ENCODE measurements at regions not wholly inside any gene's neighbourhood (a gene's known extent, or its start where the extent isn't known, plus 50 kb on each side); places are given as distances from the start of the nearest gene placed in this dataset.

DNA sequence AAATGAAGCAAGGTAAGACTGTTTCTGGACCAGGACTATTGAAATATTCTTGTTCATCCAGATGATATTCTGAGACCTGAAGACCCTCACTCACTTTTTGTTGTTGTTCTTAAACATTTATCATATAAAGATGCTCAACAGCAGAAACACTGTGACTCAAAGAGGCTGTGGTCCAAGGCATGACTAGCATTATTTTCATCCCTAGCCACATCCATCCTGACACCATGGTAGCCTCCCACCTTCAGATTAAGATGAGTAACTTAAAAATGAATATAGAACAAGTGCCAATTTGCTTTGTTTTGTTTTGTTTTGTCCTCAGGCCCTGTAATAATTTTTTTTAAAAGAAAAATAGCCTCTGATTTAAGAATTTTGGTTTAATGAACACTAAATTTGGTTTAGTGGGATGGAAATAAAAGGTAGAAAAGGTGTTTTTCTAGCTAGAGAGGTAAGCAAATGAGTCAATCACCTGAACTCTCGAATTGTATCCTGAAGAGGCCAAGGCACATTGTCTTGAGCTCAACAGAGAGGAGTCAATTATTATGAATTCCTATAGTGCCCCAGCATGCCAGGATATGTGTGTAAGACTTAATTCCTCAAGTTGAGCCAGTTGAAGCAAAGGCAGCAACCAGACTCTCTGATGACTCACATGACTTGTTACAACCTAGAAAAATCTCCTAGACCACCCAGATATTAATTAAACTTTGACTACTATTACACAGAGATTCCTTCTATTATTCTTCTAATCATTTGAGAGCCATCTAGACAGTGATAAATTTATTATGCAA, 380.1 kb upstream of the TUSC1 start:
- no peak for DNase-seq (ENCODE audit: low spot score)

DNA sequence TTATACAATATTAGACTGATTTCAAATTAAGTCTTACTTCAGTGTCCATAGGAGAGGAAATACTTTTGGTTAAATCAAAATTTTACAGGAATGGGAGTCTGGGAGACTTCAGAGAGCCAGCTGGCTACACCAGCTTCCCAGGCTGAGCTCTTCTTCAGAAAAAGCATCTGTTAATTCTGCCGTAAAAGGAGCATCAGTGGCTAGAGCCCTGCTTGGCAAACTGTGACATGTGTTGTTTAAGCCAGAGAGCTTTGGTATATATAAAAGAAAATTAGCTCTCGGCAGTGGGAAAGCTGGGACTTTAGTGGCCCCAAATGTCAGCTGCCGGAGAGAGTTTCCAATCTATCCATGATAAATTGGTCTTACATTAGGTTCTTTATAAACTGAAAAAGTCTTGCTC, 378.8 kb upstream of the TUSC1 start:
- no peak for DNase-seq (ENCODE audit: low spot score)

DNA sequence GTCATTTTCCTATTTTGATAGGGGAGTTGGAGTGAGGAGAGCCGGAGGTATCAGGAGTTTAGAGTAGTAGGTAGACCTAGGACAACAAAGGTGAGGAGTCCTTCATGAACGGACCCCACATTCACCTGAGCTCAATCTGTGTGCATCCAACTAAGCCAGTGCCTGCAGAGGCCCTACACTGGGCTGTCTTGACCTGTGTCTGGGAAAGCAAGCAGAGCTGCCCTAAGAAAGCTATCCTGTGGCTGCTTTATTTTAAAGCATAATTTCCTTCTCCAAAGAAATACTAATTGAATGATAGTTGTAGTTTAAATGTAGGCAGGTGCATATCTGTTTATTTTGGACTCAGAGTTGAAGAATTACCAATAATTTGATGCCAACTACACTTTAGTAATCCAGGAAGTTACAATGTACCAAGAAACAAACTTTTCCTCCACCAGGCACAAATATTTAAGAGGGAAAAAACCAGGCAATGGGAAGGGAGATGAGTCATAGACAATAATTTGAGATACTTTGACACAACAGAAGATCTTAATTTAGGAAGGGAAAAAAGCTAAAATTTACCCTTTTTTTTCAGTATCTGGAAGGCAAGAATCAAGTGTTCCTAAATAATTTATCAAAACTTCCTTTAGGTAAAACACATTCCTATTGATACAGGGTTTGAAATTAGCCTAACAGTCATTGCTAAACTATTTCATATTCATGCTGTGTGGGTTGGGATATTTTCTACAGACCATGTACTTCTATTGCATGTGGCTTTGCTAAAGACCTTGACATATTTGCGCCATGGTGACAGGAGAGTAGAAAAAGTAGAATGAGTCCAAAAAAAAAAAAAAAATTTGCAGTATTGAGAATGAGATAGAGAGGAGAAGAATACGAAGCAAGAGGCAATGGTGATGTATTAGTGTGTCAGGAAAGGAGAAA, 376.6 kb upstream of the TUSC1 start:
- no peak for DNase-seq (ENCODE audit: low spot score)

DNA sequence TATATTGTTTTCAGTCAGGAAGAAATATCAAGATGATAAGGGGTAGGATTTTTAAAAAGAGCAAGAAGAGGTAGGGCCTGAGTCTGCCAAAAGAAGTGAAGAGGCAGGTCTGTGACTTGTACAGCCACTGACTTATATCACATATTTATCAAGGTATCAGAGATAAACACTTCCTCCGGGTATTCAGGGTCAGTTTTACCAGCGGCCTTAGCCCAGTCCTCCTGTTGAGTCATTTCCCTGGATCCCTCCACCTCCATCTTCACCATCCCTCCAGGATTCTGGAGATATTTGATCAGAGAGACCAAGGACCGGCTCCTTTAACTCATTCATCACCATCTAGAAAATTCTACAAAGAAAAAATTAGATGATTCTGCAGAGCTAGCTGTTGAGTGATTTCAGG, 375.7 kb upstream of the TUSC1 start:
- no peak for DNase-seq (ENCODE audit: low spot score)

DNA sequence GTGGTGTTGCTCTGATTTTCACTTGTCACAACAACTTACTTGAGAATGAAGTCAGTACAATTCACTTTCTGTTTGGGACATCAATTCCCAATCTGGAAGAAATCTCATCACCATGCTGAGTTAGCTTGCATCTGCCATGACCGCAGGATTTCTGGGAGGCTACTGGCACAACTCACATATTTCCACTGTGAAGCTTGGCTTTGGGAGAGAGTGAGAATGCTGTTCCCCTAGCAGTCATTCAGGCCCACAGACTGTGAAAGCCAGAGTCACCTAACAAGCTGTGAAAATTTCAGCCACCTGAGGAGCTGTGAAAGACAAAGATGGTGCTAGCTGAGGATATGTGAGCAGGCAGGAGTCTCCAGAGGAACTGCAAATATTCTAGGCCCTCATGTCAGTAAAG, 365.2 kb upstream of the TUSC1 start:
- no peak for DNase-seq (ENCODE audit: low spot score)

DNA sequence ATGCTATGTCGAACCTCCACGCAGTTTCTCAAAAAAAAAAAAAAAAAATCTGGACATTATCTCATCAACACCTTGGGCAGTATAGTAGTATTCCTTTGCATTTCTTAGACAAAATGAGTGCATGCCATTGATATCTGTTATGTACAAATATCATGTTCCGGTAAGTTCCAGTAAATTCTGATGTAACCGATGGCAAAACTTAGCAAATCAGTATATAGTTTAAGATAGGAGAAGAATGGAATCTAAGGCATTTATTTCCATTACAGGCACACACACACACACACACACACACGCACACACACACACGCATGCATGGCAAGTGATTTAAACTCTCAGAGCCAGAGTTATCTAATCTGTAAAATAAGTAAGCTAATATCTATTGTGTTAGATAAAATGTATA, 356.5 kb upstream of the TUSC1 start:
- no peak for DNase-seq (ENCODE audit: low spot score)

DNA sequence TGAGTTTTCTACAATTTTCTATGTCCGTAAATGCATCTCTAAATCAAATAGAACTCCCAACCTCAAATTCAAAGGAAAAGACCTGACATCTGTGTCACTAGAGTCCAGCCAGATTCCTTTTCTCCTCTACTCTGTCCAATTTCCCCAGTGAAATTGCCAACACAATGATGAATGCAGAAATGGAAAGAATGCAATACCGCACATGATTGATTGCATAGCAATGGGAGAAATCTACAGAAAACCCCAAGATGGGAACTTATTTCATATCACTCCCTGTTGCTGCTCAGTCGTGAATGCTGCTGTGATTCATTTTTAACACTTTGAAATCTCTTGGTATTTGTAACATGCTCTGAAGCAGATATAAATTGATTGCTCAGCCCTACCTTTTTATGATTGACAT, 355.1 kb upstream of the TUSC1 start:
- no peak for DNase-seq (ENCODE audit: low spot score)

DNA sequence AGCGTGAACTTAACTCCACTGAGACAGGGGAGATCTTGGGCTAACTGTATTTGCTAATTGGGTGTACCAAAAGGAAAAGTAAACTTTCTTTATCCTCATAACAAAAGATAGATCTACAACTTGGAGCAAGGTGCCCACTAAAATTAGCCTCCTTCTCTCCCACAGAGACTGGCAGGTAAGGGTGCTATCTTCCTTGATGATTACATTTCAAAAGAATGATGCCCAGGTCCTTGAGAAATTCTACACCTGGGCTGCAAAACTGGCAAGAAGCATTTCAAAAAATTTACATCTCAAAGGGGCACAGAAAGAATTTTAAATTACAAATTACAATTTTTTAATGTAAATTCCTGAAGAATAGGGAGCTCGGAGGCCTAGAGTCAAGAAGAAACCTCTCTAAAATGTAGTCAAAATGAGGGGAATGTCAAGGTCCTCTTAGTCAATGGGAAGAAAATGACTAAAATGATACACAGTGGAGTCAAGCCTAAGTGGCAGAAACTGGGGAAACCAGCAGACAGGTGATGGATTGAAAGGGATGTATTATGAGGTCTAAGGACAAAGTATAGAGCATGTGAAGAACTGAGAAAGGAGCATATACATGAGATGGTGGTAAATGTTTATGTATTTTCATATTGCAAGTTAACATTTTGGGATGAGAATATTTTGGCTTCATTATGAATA, 348.3 kb upstream of the TUSC1 start:
- DNase-seq (ENCODE audit: low spot score), result no peak

DNA sequence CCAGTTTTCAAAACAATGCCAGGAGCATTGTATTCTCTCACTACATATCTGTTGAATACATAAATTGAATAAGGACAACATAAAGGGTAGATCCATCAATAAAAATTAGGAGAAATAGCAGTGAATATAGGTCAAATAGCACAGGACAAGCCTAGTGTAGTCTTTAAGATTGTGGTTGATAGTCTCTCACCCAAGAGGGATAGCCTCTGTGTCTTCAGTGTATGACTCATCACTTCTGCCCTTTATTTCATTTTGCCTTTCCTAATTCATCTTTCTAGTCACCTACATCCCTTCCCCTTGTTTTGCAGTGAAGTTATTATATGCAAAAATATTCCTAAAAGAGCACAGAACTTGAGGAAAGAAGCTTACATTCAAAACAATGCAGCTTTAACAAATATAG, 335.0 kb upstream of the TUSC1 start:
- no peak for DNase-seq (ENCODE audit: low spot score)

DNA sequence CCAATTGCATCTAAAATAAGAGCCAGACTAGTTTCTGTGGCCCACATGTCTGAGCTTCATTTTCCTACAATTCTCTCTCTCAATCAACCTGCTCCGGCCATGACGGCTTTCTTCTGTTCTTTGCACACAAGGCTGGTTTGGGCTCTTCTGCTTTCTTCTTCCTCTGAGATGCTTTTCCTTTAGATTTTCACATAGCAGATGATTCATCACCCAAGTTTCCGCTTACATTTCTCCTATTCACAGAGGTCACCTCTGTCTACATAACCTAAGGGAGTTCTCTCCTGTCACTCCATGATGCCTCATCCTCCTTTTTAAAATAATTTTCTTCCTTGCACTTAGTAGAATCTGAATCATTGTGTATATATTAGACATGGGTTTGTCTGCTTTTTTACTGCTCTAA, 334.6 kb upstream of the TUSC1 start:
- no peak for DNase-seq (ENCODE audit: low spot score)

DNA sequence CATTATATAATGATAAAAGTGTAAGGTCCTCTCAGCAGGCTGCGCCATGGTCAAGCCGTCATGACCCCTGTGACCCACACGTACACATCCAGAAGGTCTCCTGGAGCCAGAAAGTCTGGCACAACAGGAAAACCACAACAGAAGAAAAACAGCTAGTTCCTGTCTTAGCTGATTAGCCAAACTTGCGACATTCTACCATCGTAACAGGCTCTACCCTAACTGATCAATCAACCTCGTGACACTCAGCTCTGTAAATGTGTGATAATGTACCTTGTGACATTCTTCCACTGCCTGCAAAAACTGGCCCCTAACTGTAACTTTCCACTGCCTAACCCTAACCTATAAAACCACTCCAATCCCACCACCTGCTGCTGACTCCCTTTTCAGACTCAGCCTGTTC, 316.4 kb upstream of the TUSC1 start:
- DNase-seq (ENCODE audit: low spot score), result no peak

DNA sequence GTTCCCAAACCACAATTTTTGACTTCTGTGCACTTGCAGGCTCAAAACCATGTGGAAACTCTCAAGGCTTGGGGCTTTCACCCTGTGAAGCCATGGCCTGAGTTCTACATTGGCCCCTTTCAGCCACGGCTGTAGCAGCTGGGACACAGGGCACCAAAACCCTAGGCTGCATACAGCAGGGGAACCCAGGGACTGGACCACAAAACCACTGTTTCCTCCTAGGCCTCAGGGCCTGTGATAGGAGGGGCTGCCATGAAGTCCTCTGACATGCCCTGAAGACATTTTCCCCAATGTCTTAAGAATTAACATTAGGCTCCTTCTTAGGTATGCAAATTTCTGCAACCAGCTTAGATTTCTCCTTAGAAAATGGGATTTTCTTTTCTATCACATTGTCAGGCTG, 312.1 kb upstream of the TUSC1 start:
- no peak for DNase-seq (ENCODE audit: low spot score)

DNA sequence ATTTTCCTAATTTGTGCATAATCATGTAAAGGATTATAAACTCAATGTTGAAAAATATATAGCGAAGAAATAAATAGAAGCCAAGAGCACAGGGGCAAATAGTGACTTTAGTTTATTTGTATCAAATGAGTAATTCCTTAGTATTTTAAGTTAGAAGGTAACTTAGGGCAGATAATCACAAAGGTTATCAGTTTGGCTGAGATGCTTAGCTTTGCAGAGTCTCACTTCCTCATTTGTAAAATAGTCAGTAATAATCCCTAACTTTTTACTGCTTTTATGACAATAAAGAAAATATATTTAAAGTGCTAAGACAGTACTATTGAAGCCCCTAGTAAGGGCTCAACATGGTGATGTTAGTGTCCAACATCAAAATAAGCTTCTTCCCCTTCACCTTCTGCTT, 297.4 kb upstream of the TUSC1 start:
- DNase-seq (ENCODE audit: low spot score), result no peak

DNA sequence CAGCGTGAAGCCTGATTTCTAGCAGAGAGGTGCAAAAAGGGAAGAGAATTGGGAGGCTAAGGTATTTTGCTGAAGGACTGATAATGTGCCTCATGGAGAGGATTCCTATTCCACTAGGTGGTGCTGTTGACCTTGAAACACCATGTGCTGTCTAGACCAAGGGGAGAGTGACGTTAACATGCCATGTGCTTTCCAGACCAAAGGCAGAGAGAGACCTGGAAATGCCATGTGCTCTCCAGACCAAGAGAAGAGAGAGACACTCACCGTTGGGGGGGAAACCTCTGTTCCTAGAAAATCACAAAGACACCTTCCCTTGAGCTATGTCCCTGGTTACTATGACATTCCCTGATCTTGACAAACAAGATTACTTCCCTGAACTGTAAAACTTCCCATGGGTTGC, 286.0 kb upstream of the TUSC1 start:
- peak; percentile 2 for DNase-seq (ENCODE audit: low spot score)

DNA sequence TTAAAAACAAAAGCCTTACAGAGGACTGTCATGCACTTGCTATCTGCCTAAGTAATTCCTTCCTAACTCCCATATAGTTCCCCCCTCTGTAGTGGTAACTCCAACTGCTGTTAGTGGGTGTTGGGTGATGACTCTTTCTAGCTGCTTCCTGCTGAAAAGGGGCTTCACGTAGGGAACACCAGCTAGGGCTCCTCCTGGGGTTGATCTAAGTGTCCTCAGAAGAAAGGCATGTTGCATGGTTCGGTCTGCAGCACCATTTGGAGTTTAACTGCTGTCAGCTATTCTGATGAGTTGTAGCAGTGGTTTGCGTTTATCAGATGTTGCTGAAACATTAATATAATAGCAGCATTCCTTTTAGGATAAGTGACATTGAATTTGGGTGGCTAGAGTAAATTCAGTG, 281.9 kb upstream of the TUSC1 start:
- DNase-seq (ENCODE audit: low spot score), result no peak

DNA sequence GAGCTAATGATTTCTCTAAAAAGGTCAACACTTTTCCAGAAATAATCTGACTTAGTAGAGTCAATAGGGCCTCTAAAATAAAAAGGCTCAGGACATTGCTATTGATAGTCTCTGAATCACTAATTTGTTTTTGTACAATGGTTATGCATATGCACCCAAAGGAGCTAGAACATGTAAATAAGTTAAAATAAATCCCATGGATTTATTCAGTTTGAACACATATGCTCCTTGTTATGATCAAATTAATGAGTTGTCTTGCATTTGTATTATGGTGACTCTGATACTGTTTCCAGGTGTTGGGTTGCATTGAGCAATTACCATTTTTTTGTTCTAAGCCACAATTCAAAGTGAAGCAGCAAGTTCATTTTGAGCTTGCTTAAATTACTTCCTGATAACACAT, 276.0 kb upstream of the TUSC1 start:
- no peak for DNase-seq (ENCODE audit: low spot score)

DNA sequence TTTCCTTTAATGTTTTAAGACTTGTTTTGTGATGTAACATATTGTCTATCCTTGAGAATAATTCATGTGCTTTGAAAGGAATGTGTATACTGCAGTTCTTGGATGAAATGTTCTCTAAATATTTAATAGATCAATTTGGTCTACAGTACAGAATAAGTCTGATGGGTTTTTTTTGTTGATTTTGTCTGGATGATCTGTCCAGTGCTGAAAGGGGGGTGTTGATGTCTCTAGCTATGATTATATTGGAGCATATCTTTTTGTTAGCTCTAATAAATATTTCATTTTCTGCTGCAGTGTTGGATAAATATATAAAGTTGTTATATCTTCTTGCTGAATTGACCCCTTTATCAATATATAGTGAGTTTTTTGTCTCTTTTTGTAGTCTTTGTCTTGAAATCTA, 269.9 kb upstream of the TUSC1 start:
- no peak for DNase-seq (ENCODE audit: low spot score)

DNA sequence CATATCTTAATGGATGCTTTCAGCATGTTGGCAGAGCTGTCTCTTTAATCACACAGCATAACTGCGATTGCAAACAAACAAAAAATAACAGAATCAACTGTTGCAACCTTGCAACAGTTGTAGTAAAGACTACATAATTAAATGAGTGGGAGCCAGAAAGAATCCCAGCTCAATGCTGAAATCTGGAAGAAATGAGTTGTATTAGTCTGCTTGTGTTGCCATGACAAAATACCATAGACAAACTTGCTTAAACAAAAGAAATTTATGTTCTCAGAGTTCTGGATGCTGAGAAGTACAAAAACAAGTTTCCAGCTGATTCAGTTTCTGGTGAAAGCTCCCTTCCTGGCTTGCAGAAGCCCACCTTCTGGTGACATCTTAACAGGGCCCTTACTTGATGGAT, 260.9 kb upstream of the TUSC1 start:
- DNase-seq (ENCODE audit: low spot score), result no peak

DNA sequence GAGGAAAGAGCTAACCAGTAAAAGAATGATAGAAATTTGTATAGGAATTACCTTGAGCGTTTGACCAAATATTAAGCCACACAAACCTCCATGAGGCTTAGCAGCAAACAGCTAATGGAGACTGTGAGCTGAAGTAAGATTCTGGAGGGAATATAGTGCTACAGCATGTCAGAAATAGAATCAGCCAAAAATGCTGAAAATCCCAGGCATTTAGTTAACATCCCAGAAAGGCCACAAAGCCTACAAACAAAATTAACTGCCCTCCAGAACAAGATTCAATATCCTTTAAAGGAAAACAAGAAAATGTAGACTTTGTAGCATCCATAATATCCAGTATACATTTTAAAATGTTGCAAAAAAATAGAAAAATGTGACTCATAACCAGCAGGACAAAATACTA, 257.8 kb upstream of the TUSC1 start:
- DNase-seq (ENCODE audit: low spot score), result no peak

DNA sequence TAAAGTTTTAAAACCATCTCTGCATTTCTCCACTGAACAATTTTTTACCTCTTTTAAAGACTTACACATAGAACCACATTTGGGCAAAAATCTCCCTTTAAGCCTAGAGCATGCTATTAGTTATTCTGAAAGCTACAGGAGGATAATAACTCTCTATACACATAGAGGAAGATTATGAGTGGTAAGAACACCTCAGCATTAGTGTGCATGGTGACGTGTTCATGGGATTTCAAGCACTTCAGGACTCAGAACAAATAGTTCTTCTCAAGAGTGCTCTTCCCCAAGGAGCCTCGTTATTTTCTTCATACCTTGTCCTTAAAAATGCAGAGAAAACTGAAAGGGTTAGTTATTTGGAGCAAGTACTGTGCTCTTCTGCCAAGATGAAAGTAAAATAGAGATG, 256.9 kb upstream of the TUSC1 start:
- no peak for DNase-seq (ENCODE audit: low spot score)

DNA sequence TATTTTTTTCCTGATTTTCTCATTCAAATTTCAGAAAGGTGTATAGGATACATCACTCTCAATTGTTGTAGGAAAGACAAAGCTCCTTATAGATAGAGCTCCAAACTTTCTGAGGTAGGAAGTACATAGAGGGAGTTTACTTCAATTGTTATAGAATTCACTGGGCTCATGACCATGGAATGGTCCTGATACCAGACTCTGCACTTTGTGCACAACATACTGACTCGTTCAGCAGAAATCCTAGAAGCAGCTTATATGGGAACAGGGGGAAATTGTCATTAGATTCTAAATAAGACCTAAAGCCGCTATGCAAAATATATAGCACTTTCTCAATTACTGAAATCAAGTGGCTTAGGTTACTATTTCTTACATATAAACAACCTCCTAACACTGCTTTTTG, 240.5 kb upstream of the TUSC1 start:
- DNase-seq (ENCODE audit: low spot score), result no peak

DNA sequence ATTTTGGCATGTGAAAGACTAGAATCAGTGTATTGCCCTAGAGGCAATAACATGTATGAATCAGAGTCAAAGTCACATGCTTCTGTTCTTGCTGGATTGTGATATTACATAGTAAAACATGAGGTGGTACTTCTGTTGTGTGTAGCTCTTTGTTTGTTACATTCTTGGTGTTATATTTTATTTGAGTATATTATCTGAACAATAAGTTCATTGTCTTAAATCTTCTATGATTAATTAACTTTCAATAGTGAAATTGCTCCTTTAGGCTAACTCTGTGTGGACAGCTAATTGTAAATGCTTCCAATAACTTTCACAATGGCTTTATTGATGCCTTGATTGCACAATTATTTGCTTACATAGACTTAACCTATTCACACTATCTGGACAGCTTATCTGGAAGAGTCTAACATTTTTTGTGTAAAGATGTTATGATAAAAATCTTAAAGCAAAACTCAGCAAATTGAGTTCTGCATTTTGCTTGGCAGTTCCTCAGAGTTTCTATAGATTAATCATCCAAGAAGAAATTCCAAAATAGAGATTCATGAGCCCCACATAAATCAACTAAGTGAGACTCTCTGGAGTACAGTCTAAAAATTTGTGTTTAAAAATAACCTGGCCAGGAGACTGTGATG, 239.6 kb upstream of the TUSC1 start:
- DNase-seq (ENCODE audit: low spot score), result no peak

DNA sequence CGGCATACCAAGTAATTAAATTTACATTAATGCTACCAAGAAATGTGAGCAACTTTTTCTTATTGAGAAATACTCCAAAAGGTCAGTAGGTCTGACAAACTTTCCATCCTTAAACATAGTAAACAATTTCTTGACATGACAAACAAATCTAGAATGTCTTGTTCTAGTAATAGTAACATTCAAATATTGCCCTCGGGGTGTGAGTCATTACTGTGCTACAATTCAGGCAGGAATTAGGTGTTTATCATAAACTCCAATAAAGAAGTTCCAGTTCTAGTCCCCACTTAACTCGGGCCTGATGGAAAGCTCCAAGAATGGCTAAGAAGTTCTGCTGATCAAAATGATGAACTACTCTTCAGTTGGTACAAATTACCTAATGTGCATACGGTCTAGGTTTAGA, 235.6 kb upstream of the TUSC1 start:
- no peak for DNase-seq (ENCODE audit: low spot score)
